ENCODE measurements at regions not wholly inside any gene's neighbourhood (a gene's known extent, or its start where the extent isn't known, plus 50 kb on each side); places are given as distances from the start of the nearest gene placed in this dataset.

- TF ChIP-seq CREB1 (IDR thresholded peaks at IDR 0.05; ENCODE audit: low read depth) (no peak), REST (IDR thresholded peaks at IDR 0.05; ENCODE audit: low read depth) (no peak), MAX (IDR thresholded peaks at IDR 0.05) (no peak), EGR1 (IDR thresholded peaks at IDR 0.05) (no peak), TAF1 (IDR thresholded peaks at IDR 0.05; ENCODE audit: low read depth) (no peak), NFIC (IDR thresholded peaks at IDR 0.05) (no peak), ZBTB7A (IDR thresholded peaks at IDR 0.05; ENCODE audit: low read depth) (no peak), RAD21 (IDR thresholded peaks at IDR 0.05; ENCODE audit: low read depth) (no peak), FOXM1 (IDR thresholded peaks at IDR 0.05; ENCODE audit: borderline replicate concordance, low read depth) (no peak)
Observed at GRCh38 chr5:6166698-6167394, 211.5 kb downstream of the MED10 start.

GRCh38 chr5:6163913-6164312 is 214.4 kb downstream of the MED10 start:
- TF ChIP-seq MAX (IDR thresholded peaks at IDR 0.05) (no peak), REST (IDR thresholded peaks at IDR 0.05; ENCODE audit: low read depth) (no peak), FOXM1 (IDR thresholded peaks at IDR 0.05; ENCODE audit: borderline replicate concordance, low read depth) (no peak), EP300 (IDR thresholded peaks at IDR 0.05; ENCODE audit: borderline replicate concordance) (no peak), CREB1 (IDR thresholded peaks at IDR 0.05; ENCODE audit: low read depth) (no peak), NFIC (IDR thresholded peaks at IDR 0.05) (no peak), EGR1 (IDR thresholded peaks at IDR 0.05) (no peak), CEBPB (IDR thresholded peaks at IDR 0.05) (no peak), RAD21 (IDR thresholded peaks at IDR 0.05; ENCODE audit: low read depth) (no peak)

- TF ChIP-seq CREB1 (IDR thresholded peaks at IDR 0.05; ENCODE audit: low read depth) (no peak), EP300 (IDR thresholded peaks at IDR 0.05; ENCODE audit: borderline replicate concordance) (no peak), TAF1 (IDR thresholded peaks at IDR 0.05; ENCODE audit: low read depth) (no peak), EGR1 (IDR thresholded peaks at IDR 0.05) (no peak), MAX (IDR thresholded peaks at IDR 0.05) (no peak), NFIC (IDR thresholded peaks at IDR 0.05) (no peak), USF1 (IDR thresholded peaks at IDR 0.05) (no peak), ZBTB7A (IDR thresholded peaks at IDR 0.05; ENCODE audit: low read depth) (no peak), TCF12 (IDR thresholded peaks at IDR 0.05; ENCODE audit: low read depth) (no peak), RAD21 (IDR thresholded peaks at IDR 0.05; ENCODE audit: low read depth) (no peak), YY1 (IDR thresholded peaks at IDR 0.05; ENCODE audit: low read depth) (no peak), FOXM1 (IDR thresholded peaks at IDR 0.05; ENCODE audit: borderline replicate concordance, low read depth) (no peak), TEAD4 (IDR thresholded peaks at IDR 0.05) (no peak), REST (IDR thresholded peaks at IDR 0.05; ENCODE audit: low read depth) (no peak), CEBPB (IDR thresholded peaks at IDR 0.05) (no peak)
Observed at GRCh38 chr5:6162175-6162574, 216.2 kb downstream of the MED10 start.

- TF ChIP-seq FOXM1 (IDR thresholded peaks at IDR 0.05; ENCODE audit: borderline replicate concordance, low read depth) (no peak), USF1 (IDR thresholded peaks at IDR 0.05) (no peak), TEAD4 (IDR thresholded peaks at IDR 0.05) (no peak), NFIC (IDR thresholded peaks at IDR 0.05) (no peak), MAX (IDR thresholded peaks at IDR 0.05) (no peak), YY1 (IDR thresholded peaks at IDR 0.05; ENCODE audit: low read depth) (no peak), RAD21 (IDR thresholded peaks at IDR 0.05; ENCODE audit: low read depth) (no peak), EGR1 (IDR thresholded peaks at IDR 0.05) (no peak), TAF1 (IDR thresholded peaks at IDR 0.05; ENCODE audit: low read depth) (no peak), ZBTB7A (IDR thresholded peaks at IDR 0.05; ENCODE audit: low read depth) (no peak), TCF12 (IDR thresholded peaks at IDR 0.05; ENCODE audit: low read depth) (no peak)
Observed at GRCh38 chr5:6161257-6161656, 217.1 kb downstream of the MED10 start.
